Sciatic nerve (tissue), 2 donors: ENCODE measurements at regions not wholly inside any gene's neighbourhood (a gene's known extent, or its start where the extent isn't known, plus 50 kb on each side); places are given as distances from the start of the nearest gene placed in this dataset.
A peak's percentile ranks its signal among the peaks of the same experiment; 100 is the strongest.

Experiments used
- ATAC-seq: fragments of 200-7000 bp; cut with Tn5 transposase; one replicate; pipeline ENCODE4 v1.9.1; 2020; ENCODE audit warnings: mild to moderate bottlenecking, moderate library complexity
- DNase-seq: peaks from one replicate; pipeline ENCODE4 v3.0.0-alpha.2; 2020; ENCODE audit warnings: low spot score
- intact Hi-C: fragments of 100-400 bp; cut with DNase I; formaldehyde crosslinking; loops from one replicate; pipeline ENCODE4 v1.14.2; 2022
- donor health status: DM: no; HTN: no; CAD: no.
- donor health status: DM: no; HTN: no; CAD: no.

GRCh38 chr5:128774605-128775004, 190.7 kb upstream of the SLC27A6 start:
- DNase-seq (no peak), ATAC-seq (no peak)
- intact Hi-C loops: no loop called here

- DNase-seq (no peak), ATAC-seq (no peak)
- intact Hi-C loops: no loop called here
Observed at GRCh38 chr5:128775558-128775957, 189.7 kb upstream of the SLC27A6 start.

GRCh38 chr5:128777052-128777451, 188.2 kb upstream of the SLC27A6 start:
- no peak for ATAC-seq
- no peak for DNase-seq
- intact Hi-C loops: no loop called here

- DNase-seq: no peak
- peak; percentile 63 for ATAC-seq
- intact Hi-C loops: no loop called here
Observed at GRCh38 chr5:128778474-128778873, 186.8 kb upstream of the SLC27A6 start.

GRCh38 chr5:128782446-128782845, 182.8 kb upstream of the SLC27A6 start:
- peak; percentile 96 for ATAC-seq
- intact Hi-C loops: no loop called here
- peak; percentile 73 for DNase-seq

- intact Hi-C loops: no loop called here
- DNase-seq (no peak), ATAC-seq (no peak)
Observed at GRCh38 chr5:128784726-128785125, 180.6 kb upstream of the SLC27A6 start.

- DNase-seq (no peak), ATAC-seq (no peak)
- intact Hi-C loops: no loop called here
Observed at GRCh38 chr5:128791312-128791711, 174.0 kb upstream of the SLC27A6 start.

GRCh38 chr5:128796506-128796905, 168.8 kb upstream of the SLC27A6 start:
- intact Hi-C loops: no loop called here
- ATAC-seq: no peak
- DNase-seq: no peak

GRCh38 chr5:128798871-128799270, 166.4 kb upstream of the SLC27A6 start:
- intact Hi-C loops: no loop called here
- no peak for ATAC-seq
- no peak for DNase-seq

- intact Hi-C loops: loop anchor here (5.0 kb wide), 1 partner anchor 1248 kb away; no protein-coding TSS in a partner anchor
- ATAC-seq: no peak
- no peak for DNase-seq
Observed at GRCh38 chr5:128799945-128800344, 165.3 kb upstream of the SLC27A6 start.

GRCh38 chr5:128800377-128800776, 164.9 kb upstream of the SLC27A6 start:
- DNase-seq: no peak
- no peak for ATAC-seq
- intact Hi-C loops: loop anchor here (5.0 kb wide), 1 partner anchor 1248 kb away; no protein-coding TSS in a partner anchor

- no peak for ATAC-seq
- intact Hi-C loops: no loop called here
Observed at GRCh38 chr5:128813317-128814070, 151.8 kb upstream of the SLC27A6 start.

GRCh38 chr5:128815201-128815600, 150.1 kb upstream of the SLC27A6 start:
- DNase-seq: no peak
- intact Hi-C loops: no loop called here
- ATAC-seq: no peak

More at GRCh38 chr5:128813317-128814070, 151.8 kb upstream of the SLC27A6 start:
- no peak for DNase-seq

GRCh38 chr5:128825826-128826225, 139.5 kb upstream of the SLC27A6 start:
- intact Hi-C loops: no loop called here
- DNase-seq (no peak), ATAC-seq (peak; percentile 44)

GRCh38 chr5:128826275-128826674, 139.0 kb upstream of the SLC27A6 start:
- DNase-seq: no peak
- ATAC-seq: no peak
- intact Hi-C loops: no loop called here

- no peak for ATAC-seq
- DNase-seq: no peak
- intact Hi-C loops: no loop called here
Observed at GRCh38 chr5:128836571-128836970, 128.7 kb upstream of the SLC27A6 start.

GRCh38 chr5:128838623-128839022, 126.7 kb upstream of the SLC27A6 start:
- no peak for DNase-seq
- ATAC-seq: peak; percentile 73
- intact Hi-C loops: no loop called here

- intact Hi-C loops: no loop called here
- DNase-seq: no peak
- ATAC-seq: no peak
Observed at GRCh38 chr5:128842241-128842640, 123.0 kb upstream of the SLC27A6 start.

GRCh38 chr5:128844354-128844923, 120.8 kb upstream of the SLC27A6 start:
- DNase-seq (no peak), ATAC-seq (no peak)
- intact Hi-C loops: no loop called here

- intact Hi-C loops: no loop called here
- DNase-seq: no peak
- no peak for ATAC-seq
Observed at GRCh38 chr5:128850049-128850448, 115.2 kb upstream of the SLC27A6 start.

GRCh38 chr5:128854931-128855330, 110.4 kb upstream of the SLC27A6 start:
- intact Hi-C loops: no loop called here
- ATAC-seq (no peak), DNase-seq (no peak)
